K562 (cell line): ENCODE measurements at regions not wholly inside any gene's neighbourhood (a gene's known extent, or its start where the extent isn't known, plus 50 kb on each side); places are given as distances from the start of the nearest gene placed in this dataset.

Experiments
- ATAC-seq: fragments of 200-7000 bp; cut with Tn5 transposase; 3 replicates; pipeline ENCODE4 v1.9.1; 2020; ENCODE audit warnings: moderate library complexity
- BruUV-seq: library from RNA; stranded (reverse); fragments of 400-500 nt; replicated peaks from 2 replicates; lab custom pipeline; 2021; lab: Mats Ljungman, UMichigan
- CTCF ChIA-PET: fragments of 300-600 bp; formaldehyde crosslinking; extraction: SDS; loops from one replicate; lab custom pipeline; 2021; ENCODE audit warnings: low intra/inter-chr PET ratio; lab: Yijun Ruan, JAX
- POLR2A ChIA-PET: fragments of 300-600, 350-650 bp; sonication (Branson Sonifier 250); formaldehyde crosslinking; extraction: SDS; loops from one replicate; lab custom pipeline; 2021; ENCODE audit warnings: antibody characterized with exemption, inconsistent platforms; lab: Yijun Ruan, JAX
- DNase-seq, 4 experiments: peaks; one replicate each; pipeline versions ENCODE4 v3.0.0 to v3.0.0-alpha.2; 2011 to 2018; ENCODE audit warnings: low spot score in 3 of 4, mixed read lengths in 3 of 4; ENCODE audit errors: extremely low read depth in 1 of 4
- FAIRE-seq: peaks from 2 replicates; lab custom pipeline; 2011; peaks lifted over from hg19 to GRCh38; lab: Jason Lieb, UNC
- H2AFZ ChIP-seq: 2 replicates; pipeline ENCODE4 v1.6.0; 2011; ENCODE audit warnings: low read depth, low read length, control low read depth, inconsistent platforms
- H3K27ac ChIP-seq: fragments of 200-600 bp; 3 replicates; pipeline ENCODE4 v1.8.0; 2011; ENCODE audit warnings: low read depth, mild to moderate bottlenecking, control low read depth, inconsistent platforms, low read length, moderate library complexity, mixed read lengths; ENCODE audit errors: extremely low read depth
- H3K27me3 ChIP-seq, 2 experiments: fragments of 300-600 bp in 1 of 2; 2 replicates in 1 of 2; 3 replicates in 1 of 2; pipeline versions ENCODE4 v1.6.0 to v1.8.0; 2011; ENCODE audit warnings: inconsistent platforms in 2 of 2, low read length in 2 of 2, mild to moderate bottlenecking in 1 of 2, mixed read lengths in 1 of 2, moderate library complexity in 1 of 2; ENCODE audit not compliant: control insufficient read depth in 2 of 2, insufficient read depth in 2 of 2
- H3K36me3 ChIP-seq: fragments of 300-600 bp; 3 replicates; pipeline ENCODE4 v1.8.0; 2011; ENCODE audit warnings: mild to moderate bottlenecking, low read length, inconsistent platforms; ENCODE audit not compliant: control insufficient read depth, insufficient read depth
- H3K4me1 ChIP-seq, 2 experiments: fragments of 200-600 bp in 1 of 2; replicated peaks in 1 of 2; 2 replicates in 1 of 2; 3 replicates in 1 of 2; pipeline versions ENCODE4 v1.5.1 to v1.8.0; 2011; ENCODE audit warnings: inconsistent platforms in 2 of 2, low read length in 2 of 2, mild to moderate bottlenecking in 1 of 2, mixed read lengths in 1 of 2, moderate library complexity in 1 of 2; ENCODE audit not compliant: control insufficient read depth in 2 of 2, insufficient read depth in 2 of 2
- H3K4me2 ChIP-seq: 2 replicates; pipeline ENCODE4 v1.6.1; 2011; ENCODE audit warnings: low read length, control low read depth, inconsistent platforms, mixed read lengths; ENCODE audit not compliant: insufficient read depth
- H3K4me3 ChIP-seq: fragments of 200-600 bp; sonication (generic), shearing (Covaris generic); 2 replicates; pipeline ENCODE4 v1.5.1; 2016; ENCODE audit warnings: control low read depth, inconsistent platforms
- H3K79me2 ChIP-seq: fragments of 200-600 bp; 3 replicates; pipeline ENCODE4 v1.8.0; 2011; ENCODE audit warnings: low read length, inconsistent platforms; ENCODE audit not compliant: control insufficient read depth, insufficient read depth
- H3K9ac ChIP-seq, 2 experiments: 2 replicates each; pipeline versions ENCODE4 v1.6.0 to v1.6.1; 2011; ENCODE audit warnings: low read depth in 2 of 2, low read length in 2 of 2, control low read depth in 1 of 2, inconsistent platforms in 1 of 2, mild to moderate bottlenecking in 1 of 2, mixed read lengths in 1 of 2; ENCODE audit not compliant: insufficient read depth in 1 of 2
- H3K9me1 ChIP-seq: one replicate; pipeline ENCODE4 v1.6.0; 2011; ENCODE audit warnings: inconsistent platforms, mild to moderate bottlenecking, low read length, moderate library complexity; ENCODE audit not compliant: control insufficient read depth, insufficient read depth
- H3K9me3 ChIP-seq: replicated peaks from 2 replicates; pipeline ENCODE4 v1.5.1; 2011; ENCODE audit warnings: low read depth, low read length, inconsistent platforms; ENCODE audit not compliant: control insufficient read depth, insufficient read depth
- H4K20me1 ChIP-seq: replicated peaks from 2 replicates; pipeline ENCODE4 v1.6.1; 2011; ENCODE audit warnings: low read length, inconsistent platforms, mixed read lengths; ENCODE audit not compliant: control insufficient read depth, insufficient read depth
- CBFA2T2 ChIP-seq: fragments of 450-650 bp; conservative IDR thresholded peaks from 2 replicates; pipeline ENCODE4 v1.6.1; 2017; ENCODE audit warnings: mild to moderate bottlenecking
- CLOCK ChIP-seq: fragments of 250-450 bp; sonication (Bioruptor Pico); IDR thresholded peaks from 2 replicates; pipeline ENCODE4 v1.4.0; 2020; ENCODE audit warnings: mild to moderate bottlenecking, moderate library complexity, borderline replicate concordance
- CREBBP ChIP-seq: IDR thresholded peaks from one replicate; pipeline ENCODE4 v1.6.1; 2012; ENCODE audit warnings: low read depth, mild to moderate bottlenecking, control low read depth, inconsistent platforms, low read length
- CTCF ChIP-seq, 3 experiments: IDR thresholded peaks in 2 of 3; conservative IDR thresholded peaks in 1 of 3; 2 replicates each; pipeline ENCODE4 v1.5.1; 2011 to 2012; ENCODE audit warnings: low read length in 3 of 3, mild to moderate bottlenecking in 3 of 3, control low read depth in 2 of 3, improper control_type of control experiment in 1 of 3, inconsistent platforms in 1 of 3, low read depth in 1 of 3, mixed read lengths in 1 of 3, moderate library complexity in 1 of 3; ENCODE audit not compliant: insufficient read depth in 2 of 3
- FOXJ3 ChIP-seq: sonication (generic); formaldehyde crosslinking; IDR thresholded peaks from 2 replicates; pipeline ENCODE4 v1.4.0; 2020; ENCODE audit warnings: mild to moderate bottlenecking, missing genetic modification reagents
- GABPA ChIP-seq: fragments of 200-800 bp; sonication (Bioruptor generic); conservative IDR thresholded peaks from 2 replicates; pipeline ENCODE4 v1.6.1; 2016; ENCODE audit warnings: low read depth, missing genetic modification characterization, missing compliant biosample characterization
- GABPB1 ChIP-seq: sonication (generic); formaldehyde crosslinking; IDR thresholded peaks from 2 replicates; pipeline ENCODE4 v1.8.0; 2022; ENCODE audit warnings: mild to moderate bottlenecking, missing genetic modification reagents
- KHSRP ChIP-seq: fragments of 450-650 bp; IDR thresholded peaks from 2 replicates; pipeline ENCODE4 v1.6.1; 2017
- PURB ChIP-seq: sonication (generic); formaldehyde crosslinking; IDR thresholded peaks from 2 replicates; pipeline ENCODE4 v1.9.0; 2021; ENCODE audit warnings: low read depth, mild to moderate bottlenecking, missing genetic modification reagents
- SAP30 ChIP-seq: fragments of 200-600 bp; sonication (generic); IDR thresholded peaks from 2 replicates; pipeline ENCODE4 v1.6.1; 2012; ENCODE audit warnings: borderline replicate concordance, low read depth, mild to moderate bottlenecking, moderate library complexity, low read length, control low read depth, inconsistent platforms; ENCODE audit not compliant: insufficient read depth, poor library complexity, severe bottlenecking
- SMARCC2 ChIP-seq: fragments of 450-650 bp; IDR thresholded peaks from 2 replicates; pipeline ENCODE4 v1.6.1; 2017; ENCODE audit warnings: antibody characterized with exemption, moderate library complexity, mild to moderate bottlenecking, low read depth
- THRB ChIP-seq: fragments of 450-650 bp; formaldehyde crosslinking; conservative IDR thresholded peaks from 2 replicates; pipeline ENCODE4 v1.4.0; 2022; ENCODE audit warnings: mild to moderate bottlenecking, missing genetic modification characterization
- ZNF583 ChIP-seq: fragments of 250-450 bp; sonication (Bioruptor Pico); IDR thresholded peaks from 2 replicates; pipeline ENCODE4 v1.4.0; 2020
- ZNF668 ChIP-seq: fragments of 250-450 bp; sonication (Bioruptor Pico); IDR thresholded peaks from 2 replicates; pipeline ENCODE4 v1.8.0; 2022; ENCODE audit warnings: mild to moderate bottlenecking, inconsistent platforms
- WGBS: fragments of 100-300 bp; shearing (Covaris generic); methylation state at CpG from one replicate; pipeline ENCODE4 v1.1.6; 2016; ENCODE audit warnings: low coverage, mixed read lengths; ENCODE audit not compliant: insufficient coverage; ENCODE audit errors: missing lambda C conversion rate; 5-methylcytosine and 5-hydroxymethylcytosine counted together
- in situ Hi-C: fragments of 300-500 bp; cut with MboI; formaldehyde crosslinking; loops from 4 replicates; pipeline ENCODE4 v1.15.0; 2018; ENCODE audit warnings: inconsistent platforms, mixed read lengths
- intact Hi-C: fragments of 100-400 bp; cut with micrococcal nuclease; formaldehyde crosslinking; loops from 2 replicates; pipeline ENCODE4 v1.14.2; 2022
- TF ChIP-seq, protein P1 (sequence below): sonication (generic); formaldehyde crosslinking; IDR thresholded peaks from 2 replicates; pipeline ENCODE4 v1.9.0; 2022; ENCODE audit warnings: mild to moderate bottlenecking, missing genetic modification reagents

- H3K9me1 ChIP-seq: no peaks in the 10 kb centered on the region
- H2AFZ ChIP-seq: no peak overlapping the region
- FAIRE-seq (no peak), ATAC-seq (no peak), DNase-seq (no peak)
- H3K4me1 ChIP-seq: no peaks in the 10 kb centered on the region
- H4K20me1 ChIP-seq: no peaks in the 10 kb centered on the region
- BruUV-seq: no TSS peak
- H3K79me2 ChIP-seq: no peaks in the 10 kb centered on the region
- intact Hi-C loops (no loop called here), in situ Hi-C loops (no loop called here)
- ChIA-PET POLR2A (interaction anchor here (0.6 to 1.0 kb wide), 2 partner anchors 9 to 71 kb away, joined by 3 read pairs; no protein-coding TSS in a partner anchor), CTCF (no interaction called here)
- no peaks in the 10 kb centered on the region for H3K9me3 ChIP-seq
- H3K36me3 ChIP-seq: no peaks in the 10 kb centered on the region
- H3K9ac ChIP-seq: no peak overlapping the region
- WGBS: 0% methylated on average over 4 of the region's 4 CpGs
- no peak for TF ChIP-seq GABPA (tag)
- TF ChIP-seq ZNF668: no peak
- no peak for TF ChIP-seq CTCF (IDR thresholded peaks at IDR 0.05 in 2 of 3, conservative IDR thresholded peaks at IDR 0.05 in 1 of 3; ENCODE audit: insufficient read depth in 2 of 3, low read depth in 1 of 3, low read length in 3 of 3)
- no peak for TF ChIP-seq SMARCC2
- TF ChIP-seq KHSRP: no peak
- no peak for TF ChIP-seq CBFA2T2
- TF ChIP-seq CREBBP: no peak
- TF ChIP-seq SAP30: no peak
- TF ChIP-seq ZNF583: no peak
- no peak for TF ChIP-seq PURB (CRISPR knock-in tag)
- no peak for TF ChIP-seq FOXJ3 (CRISPR knock-in tag)
- TF ChIP-seq GABPB1 (CRISPR knock-in tag): no peak
- TF ChIP-seq THRB (CRISPR knock-in tag): no peak
- TF ChIP-seq CLOCK (CRISPR knock-in tag): no peak
- TF ChIP-seq, protein P1, sequence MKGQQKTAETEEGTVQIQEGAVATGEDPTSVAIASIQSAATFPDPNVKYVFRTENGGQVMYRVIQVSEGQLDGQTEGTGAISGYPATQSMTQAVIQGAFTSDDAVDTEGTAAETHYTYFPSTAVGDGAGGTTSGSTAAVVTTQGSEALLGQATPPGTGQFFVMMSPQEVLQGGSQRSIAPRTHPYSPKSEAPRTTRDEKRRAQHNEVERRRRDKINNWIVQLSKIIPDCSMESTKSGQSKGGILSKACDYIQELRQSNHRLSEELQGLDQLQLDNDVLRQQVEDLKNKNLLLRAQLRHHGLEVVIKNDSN (CRISPR knock-in tag): no peak
- H3K27ac ChIP-seq: no peak overlapping the region
- no peak overlapping the region for H3K4me2 ChIP-seq
- H3K27me3 ChIP-seq: peaks cover 3 to 6% of the 10 kb centered on the region in 2 experiments; a peak in 3 of 5 replicates
- no peak overlapping the region for H3K4me3 ChIP-seq
Measured at GRCh38 chr6:2403546-2403945, 158.1 kb upstream of the GMDS start.
